GM19455 (cell line): ENCODE measurements at regions not wholly inside any gene's neighbourhood (a gene's known extent, or its start where the extent isn't known, plus 50 kb on each side); places are given as distances from the start of the nearest gene placed in this dataset.

ENCODE experiments used
- ATAC-seq: cut with Tn5 transposase; IDR thresholded peaks from one replicate; pipeline ENCODE4 v1.9.1; 2021; ENCODE audit not compliant: unreplicated experiment

- ATAC-seq: no peak
These were observed 192.2 kb downstream of the MAF start for GRCh38 chr16:79408355-79408754.

- no peak for ATAC-seq
These were observed 192.9 kb downstream of the MAF start for GRCh38 chr16:79407461-79408135.

- no peak for ATAC-seq
These were observed 193.5 kb downstream of the MAF start for GRCh38 chr16:79407005-79407404.

- no peak for ATAC-seq
These were observed 196.0 kb downstream of the MAF start for GRCh38 chr16:79404571-79404970.

GRCh38 chr16:79403534-79403933 is 197.0 kb downstream of the MAF start:
- no peak for ATAC-seq

GRCh38 chr16:79402920-79403319 is 197.6 kb downstream of the MAF start:
- no peak for ATAC-seq

- ATAC-seq: no peak
These were observed 198.2 kb downstream of the MAF start for GRCh38 chr16:79402356-79402755.

- ATAC-seq: no peak
These were observed 198.8 kb downstream of the MAF start for GRCh38 chr16:79401782-79402181.

- no peak for ATAC-seq
These were observed 199.4 kb downstream of the MAF start for GRCh38 chr16:79401157-79401556.

- ATAC-seq: no peak
These were observed 199.9 kb downstream of the MAF start for GRCh38 chr16:79400462-79401149.

- ATAC-seq: no peak
These were observed 204.9 kb downstream of the MAF start for GRCh38 chr16:79395591-79395990.

GRCh38 chr16:79394206-79394605 is 206.3 kb downstream of the MAF start:
- no peak for ATAC-seq

GRCh38 chr16:79393564-79393963 is 207.0 kb downstream of the MAF start:
- ATAC-seq: no peak

GRCh38 chr16:79393127-79393526 is 207.4 kb downstream of the MAF start:
- ATAC-seq: no peak

GRCh38 chr16:79392081-79392480 is 208.5 kb downstream of the MAF start:
- ATAC-seq: no peak

- no peak for ATAC-seq
These were observed 209.1 kb downstream of the MAF start for GRCh38 chr16:79391395-79391794.

- no peak for ATAC-seq
These were observed 210.0 kb downstream of the MAF start for GRCh38 chr16:79390481-79391051.

- ATAC-seq: no peak
These were observed 212.1 kb downstream of the MAF start for GRCh38 chr16:79388396-79388795.

GRCh38 chr16:79386299-79386698 is 214.2 kb downstream of the MAF start:
- no peak for ATAC-seq

- no peak for ATAC-seq
These were observed 218.9 kb downstream of the MAF start for GRCh38 chr16:79381603-79382042.

- no peak for ATAC-seq
These were observed 219.4 kb downstream of the MAF start for GRCh38 chr16:79380995-79381602.

- ATAC-seq: no peak
These were observed 221.4 kb downstream of the MAF start for GRCh38 chr16:79379095-79379494.
